Adrenal gland (tissue), 5 donors: ENCODE measurements at regions not wholly inside any gene's neighbourhood (a gene's known extent, or its start where the extent isn't known, plus 50 kb on each side); places are given as distances from the start of the nearest gene placed in this dataset.

Source experiments
- CTCF ChIP-seq, 6 experiments: fragments of 450-650 bp in 4 of 6; fragments of 200-600 bp in 2 of 6; sonication (generic) in 1 of 6; IDR thresholded peaks; 1 replicate in 5 of 6; 2 replicates in 1 of 6; pipeline versions ENCODE4 v1.5.1 to v1.8.0; 2016 to 2021; ENCODE audit warnings: antibody characterized with exemption in 6 of 6, mild to moderate bottlenecking in 2 of 6, moderate library complexity in 1 of 6
- POLR2A ChIP-seq, 2 donors: fragments of 450-650 bp; IDR thresholded peaks; one replicate each; pipeline ENCODE4 v1.6.1; 2017; ENCODE audit warnings: antibody characterized with exemption in 2 of 2, mild to moderate bottlenecking in 2 of 2, moderate library complexity in 1 of 2
- donor health status: DM: no; HTN: no; CAD: no.

- TF ChIP-seq POLR2A (IDR thresholded peaks at IDR 0.05) (no peak), CTCF (IDR thresholded peaks at IDR 0.05) (no peak)
Observed at GRCh38 chr5:27797220-27797619, 758.8 kb upstream of the CDH9 start.
